Activated naive CD4-positive, alpha-beta T cell treated with anti-CD3 and anti-CD28 coated beads, Interleukin-2, amount 10 ng/mL, durations not matched to agents 7 days and 5 days (primary cell): ENCODE measurements at regions not wholly inside any gene's neighbourhood (a gene's known extent, or its start where the extent isn't known, plus 50 kb on each side); places are given as distances from the start of the nearest gene placed in this dataset.

Experiments
- CTCF ChIA-PET: fragments of 350-600 bp; sonication (Branson Sonifier 250); formaldehyde crosslinking; loops from one replicate; lab custom pipeline; 2021; ENCODE audit warnings: antibody characterized with exemption; lab: Charles Lee
- DNase-seq: peaks from one replicate; pipeline ENCODE4 v3.0.0-alpha.2; 2020
- H3K27ac Mint-ChIP-seq: one replicate; pipeline ENCODE4 v1.8.0; 2021; ENCODE audit warnings: mild to moderate bottlenecking, moderate library complexity, mixed read lengths
- H3K27me3 Mint-ChIP-seq: one replicate; pipeline ENCODE4 v1.8.0; 2021; ENCODE audit warnings: mild to moderate bottlenecking, mixed read lengths
- H3K36me3 Mint-ChIP-seq: one replicate; pipeline ENCODE4 v1.8.0; 2021; ENCODE audit warnings: mixed read lengths
- H3K4me1 Mint-ChIP-seq: one replicate; pipeline ENCODE4 v1.8.0; 2021; ENCODE audit warnings: mixed read lengths
- H3K4me3 Mint-ChIP-seq: one replicate; pipeline ENCODE4 v1.8.0; 2021; ENCODE audit warnings: mild to moderate bottlenecking, moderate library complexity, mixed read lengths
- H3K9me3 Mint-ChIP-seq: one replicate; pipeline ENCODE4 v1.8.0; 2021; ENCODE audit warnings: mixed read lengths

- Mint-ChIP-seq H3K27ac (no peak overlapping the region), H3K4me3 (no peak overlapping the region), H3K27me3 (no peaks in the 10 kb centered on the region), H3K9me3 (no peaks in the 10 kb centered on the region), H3K4me1 (no peaks in the 10 kb centered on the region), H3K36me3 (no peaks in the 10 kb centered on the region)
- DNase-seq: no peak
- CTCF ChIA-PET: no interaction called here
These were observed 278.4 kb upstream of the PDGFD start for GRCh38 chr11:104442321-104442720.

GRCh38 chr11:104435494-104435893 is 271.5 kb upstream of the PDGFD start:
- Mint-ChIP-seq H3K27ac (no peak overlapping the region), H3K4me3 (no peak overlapping the region), H3K9me3 (no peaks in the 10 kb centered on the region), H3K4me1 (no peaks in the 10 kb centered on the region), H3K36me3 (no peaks in the 10 kb centered on the region), H3K27me3 (no peaks in the 10 kb centered on the region)
- CTCF ChIA-PET: no interaction called here
- DNase-seq: no peak

GRCh38 chr11:104433751-104434150 is 269.8 kb upstream of the PDGFD start:
- H3K36me3 Mint-ChIP-seq: no peaks in the 10 kb centered on the region
- H3K27me3 Mint-ChIP-seq: no peaks in the 10 kb centered on the region
- H3K9me3 Mint-ChIP-seq: no peaks in the 10 kb centered on the region
- DNase-seq: no peak
- H3K4me1 Mint-ChIP-seq: no peaks in the 10 kb centered on the region
- no peak overlapping the region for H3K4me3 Mint-ChIP-seq
- CTCF ChIA-PET: no interaction called here
- no peak overlapping the region for H3K27ac Mint-ChIP-seq

GRCh38 chr11:104432981-104433380 is 269.0 kb upstream of the PDGFD start:
- CTCF ChIA-PET: no interaction called here

GRCh38 chr11:104432526-104432925 is 268.6 kb upstream of the PDGFD start:
- H3K27ac Mint-ChIP-seq: no peak overlapping the region
- H3K27me3 Mint-ChIP-seq: no peaks in the 10 kb centered on the region
- H3K36me3 Mint-ChIP-seq: no peaks in the 10 kb centered on the region
- no peaks in the 10 kb centered on the region for H3K4me1 Mint-ChIP-seq
- DNase-seq: no peak
- H3K9me3 Mint-ChIP-seq: no peaks in the 10 kb centered on the region
- CTCF ChIA-PET: no interaction called here
- H3K4me3 Mint-ChIP-seq: no peak overlapping the region

More at GRCh38 chr11:104432981-104433380, 269.0 kb upstream of the PDGFD start:
- no peak for DNase-seq
- H3K36me3 Mint-ChIP-seq: no peaks in the 10 kb centered on the region
- no peaks in the 10 kb centered on the region for H3K27me3 Mint-ChIP-seq
- no peaks in the 10 kb centered on the region for H3K9me3 Mint-ChIP-seq
- no peaks in the 10 kb centered on the region for H3K4me1 Mint-ChIP-seq
- no peak overlapping the region for H3K27ac Mint-ChIP-seq
- H3K4me3 Mint-ChIP-seq: no peak overlapping the region

- CTCF ChIA-PET: no interaction called here
- H3K36me3 Mint-ChIP-seq: no peaks in the 10 kb centered on the region
- H3K27ac Mint-ChIP-seq: no peak overlapping the region
These were observed 258.5 kb upstream of the PDGFD start for GRCh38 chr11:104422324-104422944.

GRCh38 chr11:104410336-104410735 is 246.4 kb upstream of the PDGFD start:
- DNase-seq: no peak
- Mint-ChIP-seq H3K36me3 (no peaks in the 10 kb centered on the region), H3K27me3 (no peaks in the 10 kb centered on the region), H3K4me1 (no peaks in the 10 kb centered on the region), H3K27ac (no peak overlapping the region), H3K9me3 (no peaks in the 10 kb centered on the region), H3K4me3 (no peak overlapping the region)
- CTCF ChIA-PET: no interaction called here

More at GRCh38 chr11:104422324-104422944, 258.5 kb upstream of the PDGFD start:
- H3K9me3 Mint-ChIP-seq: no peaks in the 10 kb centered on the region
- no peaks in the 10 kb centered on the region for H3K27me3 Mint-ChIP-seq
- H3K4me1 Mint-ChIP-seq: no peaks in the 10 kb centered on the region
- no peak overlapping the region for H3K4me3 Mint-ChIP-seq
- no peak for DNase-seq

GRCh38 chr11:104408630-104409029 is 244.7 kb upstream of the PDGFD start:
- CTCF ChIA-PET: no interaction called here
- no peaks in the 10 kb centered on the region for H3K4me1 Mint-ChIP-seq
- H3K36me3 Mint-ChIP-seq: no peaks in the 10 kb centered on the region
- no peaks in the 10 kb centered on the region for H3K9me3 Mint-ChIP-seq
- no peak for DNase-seq
- no peak overlapping the region for H3K4me3 Mint-ChIP-seq
- H3K27me3 Mint-ChIP-seq: no peaks in the 10 kb centered on the region
- no peak overlapping the region for H3K27ac Mint-ChIP-seq

GRCh38 chr11:104405277-104405676 is 241.3 kb upstream of the PDGFD start:
- Mint-ChIP-seq H3K9me3 (no peaks in the 10 kb centered on the region), H3K27ac (no peak overlapping the region), H3K36me3 (no peaks in the 10 kb centered on the region), H3K4me3 (no peak overlapping the region), H3K27me3 (no peaks in the 10 kb centered on the region), H3K4me1 (no peaks in the 10 kb centered on the region)
- CTCF ChIA-PET: no interaction called here
- DNase-seq: no peak

GRCh38 chr11:104404231-104405175 is 240.6 kb upstream of the PDGFD start:
- no peak overlapping the region for H3K27ac Mint-ChIP-seq
- H3K27me3 Mint-ChIP-seq: no peaks in the 10 kb centered on the region
- CTCF ChIA-PET: no interaction called here
- no peaks in the 10 kb centered on the region for H3K36me3 Mint-ChIP-seq
- no peak overlapping the region for H3K4me3 Mint-ChIP-seq
- no peaks in the 10 kb centered on the region for H3K4me1 Mint-ChIP-seq
- DNase-seq: no peak
- H3K9me3 Mint-ChIP-seq: no peaks in the 10 kb centered on the region

GRCh38 chr11:104402812-104403521 is 239.0 kb upstream of the PDGFD start:
- Mint-ChIP-seq H3K4me3 (no peak overlapping the region), H3K4me1 (no peaks in the 10 kb centered on the region), H3K36me3 (no peaks in the 10 kb centered on the region), H3K9me3 (no peaks in the 10 kb centered on the region), H3K27ac (no peak overlapping the region), H3K27me3 (no peaks in the 10 kb centered on the region)
- CTCF ChIA-PET: no interaction called here
- DNase-seq: no peak

GRCh38 chr11:104394508-104394907 is 230.6 kb upstream of the PDGFD start:
- Mint-ChIP-seq H3K27ac (no peak overlapping the region), H3K4me3 (no peak overlapping the region), H3K4me1 (no peaks in the 10 kb centered on the region), H3K27me3 (no peaks in the 10 kb centered on the region), H3K36me3 (no peaks in the 10 kb centered on the region), H3K9me3 (no peaks in the 10 kb centered on the region)
- no peak for DNase-seq
- CTCF ChIA-PET: no interaction called here

GRCh38 chr11:104390651-104391050 is 226.7 kb upstream of the PDGFD start:
- DNase-seq: no peak
- CTCF ChIA-PET: no interaction called here
- no peak overlapping the region for H3K4me3 Mint-ChIP-seq
- no peaks in the 10 kb centered on the region for H3K9me3 Mint-ChIP-seq
- H3K4me1 Mint-ChIP-seq: no peaks in the 10 kb centered on the region
- no peak overlapping the region for H3K27ac Mint-ChIP-seq
- H3K36me3 Mint-ChIP-seq: no peaks in the 10 kb centered on the region
- no peaks in the 10 kb centered on the region for H3K27me3 Mint-ChIP-seq

- Mint-ChIP-seq H3K36me3 (no peaks in the 10 kb centered on the region), H3K4me3 (no peak overlapping the region), H3K9me3 (no peaks in the 10 kb centered on the region), H3K4me1 (no peaks in the 10 kb centered on the region), H3K27me3 (no peaks in the 10 kb centered on the region), H3K27ac (no peak overlapping the region)
- CTCF ChIA-PET: no interaction called here
- DNase-seq: no peak
These were observed 221.9 kb upstream of the PDGFD start for GRCh38 chr11:104385884-104386283.
